SK-N-SH (cell line): ENCODE measurements at regions not wholly inside any gene's neighbourhood (a gene's known extent, or its start where the extent isn't known, plus 50 kb on each side); places are given as distances from the start of the nearest gene placed in this dataset.

Experiments used
- CTCF ChIA-PET: fragments of 300-600, 350-600 bp; formaldehyde crosslinking; extraction: SDS; loops from one replicate; lab custom pipeline; 2021; lab: Yijun Ruan, JAX
- POLR2A ChIA-PET: fragments of 350-600 bp; sonication (Branson Sonifier 250); formaldehyde crosslinking; extraction: SDS; loops from one replicate; lab custom pipeline; 2020; ENCODE audit warnings: antibody characterized with exemption, inconsistent platforms; lab: Yijun Ruan, JAX
- DNase-seq: peaks from one replicate; pipeline ENCODE4 v3.0.0; 2012
- H2AFZ ChIP-seq: fragments of 200-600 bp; sonication (generic); 2 replicates; pipeline ENCODE4 v1.8.1; 2016; ENCODE audit warnings: antibody characterized with exemption, mild to moderate bottlenecking, low read depth
- H3F3A ChIP-seq: fragments of 200-600 bp; sonication (generic); replicated peaks from 2 replicates; pipeline ENCODE3; 2016; ENCODE audit warnings: antibody characterized with exemption, mild to moderate bottlenecking; ENCODE audit not compliant: insufficient read depth
- H3K27ac ChIP-seq, 2 experiments: fragments of 200-500 bp in 1 of 2; fragments of 200-600 bp in 1 of 2; sonication (Bioruptor generic) in 1 of 2; sonication (generic), shearing (Covaris generic) in 1 of 2; 2 replicates each; pipeline versions ENCODE4 v1.5.1 to v1.6.1; 2014 to 2016; ENCODE audit warnings: low read depth in 2 of 2, inconsistent platforms in 1 of 2, low read length in 1 of 2, mild to moderate bottlenecking in 1 of 2, mixed read lengths in 1 of 2
- H3K27me3 ChIP-seq: fragments of 200-600 bp; sonication (generic), shearing (Covaris generic); 2 replicates; pipeline ENCODE4 v1.6.1; 2016; ENCODE audit warnings: mixed run types; ENCODE audit not compliant: insufficient read depth
- H3K36me3 ChIP-seq, 2 experiments: fragments of 200-500 bp in 1 of 2; fragments of 200-600 bp in 1 of 2; sonication (Bioruptor generic) in 1 of 2; sonication (generic) in 1 of 2; replicated peaks in 1 of 2; 2 replicates each; pipeline versions ENCODE3 to v1.5.1; 2014 to 2016; ENCODE audit warnings: low read length in 1 of 2, mild to moderate bottlenecking in 1 of 2; ENCODE audit not compliant: insufficient read depth in 2 of 2, control insufficient read depth in 1 of 2
- H3K4me1 ChIP-seq, 2 experiments: fragments of 200-500 bp in 1 of 2; fragments of 200-600 bp in 1 of 2; sonication (Bioruptor generic) in 1 of 2; sonication (generic), shearing (Covaris generic) in 1 of 2; 2 replicates each; pipeline versions ENCODE4 v1.5.1 to v1.6.1; 2014 to 2016; ENCODE audit warnings: low read depth in 1 of 2, low read length in 1 of 2, mixed run types in 1 of 2; ENCODE audit not compliant: insufficient read depth in 2 of 2, control insufficient read depth in 1 of 2
- H3K4me2 ChIP-seq: fragments of 200-600 bp; sonication (generic), shearing (Covaris generic); 2 replicates; pipeline ENCODE4 v1.6.1; 2017; ENCODE audit warnings: mixed run types
- H3K4me3 ChIP-seq, 2 experiments: fragments of 200-500 bp in 1 of 2; fragments of 200-600 bp in 1 of 2; sonication (Bioruptor generic) in 1 of 2; sonication (generic), shearing (Covaris generic) in 1 of 2; 2 replicates each; pipeline versions ENCODE4 v1.5.1 to v1.8.1; 2014 to 2016; ENCODE audit warnings: low read depth in 2 of 2, inconsistent platforms in 1 of 2, low read length in 1 of 2, mild to moderate bottlenecking in 1 of 2, mixed read lengths in 1 of 2, moderate library complexity in 1 of 2
- H3K79me2 ChIP-seq: fragments of 200-600 bp; sonication (generic); 2 replicates; pipeline ENCODE4 v1.8.1; 2017; ENCODE audit warnings: mild to moderate bottlenecking; ENCODE audit not compliant: insufficient read depth
- H3K9ac ChIP-seq: fragments of 200-600 bp; sonication (generic); 2 replicates; pipeline ENCODE4 v1.6.1; 2017; ENCODE audit warnings: mixed run types
- H3K9me2 ChIP-seq: fragments of 200-600 bp; sonication (generic); 2 replicates; pipeline ENCODE4 v1.6.1; 2017; ENCODE audit warnings: mixed run types
- H3K9me3 ChIP-seq: fragments of 200-600 bp; sonication (generic); 2 replicates; pipeline ENCODE4 v1.6.1; 2017; ENCODE audit warnings: mixed run types, mild to moderate bottlenecking, moderate library complexity
- H4K20me1 ChIP-seq: fragments of 200-600 bp; sonication (generic); 2 replicates; pipeline ENCODE4 v1.6.1; 2017; ENCODE audit warnings: mild to moderate bottlenecking, mixed run types; ENCODE audit not compliant: insufficient read depth
- CTCF ChIP-seq: fragments of 200-600 bp; sonication (generic); IDR thresholded peaks from 2 replicates; pipeline ENCODE4 v1.6.1; 2017; ENCODE audit warnings: antibody characterized with exemption, mild to moderate bottlenecking, moderate library complexity
- EP300 ChIP-seq, 2 experiments: IDR thresholded peaks; 2 replicates each; pipeline versions ENCODE4 v1.4.0 to v1.6.1; 2012; ENCODE audit warnings: borderline replicate concordance in 1 of 2, low read depth in 1 of 2, low read length in 1 of 2
- FOSL2 ChIP-seq: IDR thresholded peaks from 2 replicates; pipeline ENCODE4 v1.4.0; 2012; ENCODE audit warnings: low read depth, mild to moderate bottlenecking, moderate library complexity, borderline replicate concordance
- FOXJ3 ChIP-seq: sonication (generic); formaldehyde crosslinking; IDR thresholded peaks from 2 replicates; pipeline ENCODE4 v1.5.1; 2020; ENCODE audit warnings: mild to moderate bottlenecking, missing genetic modification reagents
- FOXM1 ChIP-seq: IDR thresholded peaks from 2 replicates; pipeline ENCODE4 v1.4.0; 2012; ENCODE audit warnings: low read depth, mild to moderate bottlenecking
- GATA2 ChIP-seq: sonication (generic); formaldehyde crosslinking; IDR thresholded peaks from 2 replicates; pipeline ENCODE4 v1.5.0; 2020; ENCODE audit warnings: mild to moderate bottlenecking, missing genetic modification reagents
- JUND ChIP-seq: IDR thresholded peaks from 2 replicates; pipeline ENCODE4 v1.4.0; 2012
- MEF2A ChIP-seq: IDR thresholded peaks from 2 replicates; pipeline ENCODE4 v1.4.0; 2012; ENCODE audit warnings: low read depth, borderline replicate concordance
- MXI1 ChIP-seq: IDR thresholded peaks from 2 replicates; pipeline ENCODE4 v1.6.1; 2012; ENCODE audit warnings: mild to moderate bottlenecking, low read depth, low read length, improper control_type of control experiment
- NFIC ChIP-seq: IDR thresholded peaks from 2 replicates; pipeline ENCODE4 v1.4.0; 2012; ENCODE audit warnings: borderline replicate concordance
- NRF1 ChIP-seq: IDR thresholded peaks from 2 replicates; pipeline ENCODE4 v1.6.1; 2012; ENCODE audit warnings: low read depth, mild to moderate bottlenecking, low read length
- PBX3 ChIP-seq: IDR thresholded peaks from 2 replicates; pipeline ENCODE4; 2012
- RAD21 ChIP-seq: IDR thresholded peaks from 2 replicates; pipeline ENCODE4 v1.6.1; 2012; ENCODE audit warnings: mild to moderate bottlenecking, low read length
- RCOR1 ChIP-seq: fragments of 150-350 bp; IDR thresholded peaks from 2 replicates; pipeline ENCODE4 v1.6.1; 2017; ENCODE audit warnings: antibody characterized with exemption, low read length
- RXRA ChIP-seq: IDR thresholded peaks from 2 replicates; pipeline ENCODE4 v1.4.0; 2012; ENCODE audit warnings: low read depth, mild to moderate bottlenecking, borderline replicate concordance
- SIN3A ChIP-seq: IDR thresholded peaks from 2 replicates; pipeline ENCODE4 v1.6.1; 2012; ENCODE audit warnings: low read depth, mild to moderate bottlenecking, low read length, moderate library complexity, borderline replicate concordance
- TCF12 ChIP-seq: IDR thresholded peaks from 2 replicates; pipeline ENCODE4 v1.4.0; 2012
- TEAD4 ChIP-seq: IDR thresholded peaks from 2 replicates; pipeline ENCODE4 v1.4.0; 2012; ENCODE audit warnings: mild to moderate bottlenecking, borderline replicate concordance; ENCODE audit not compliant: insufficient read depth
- USF1 ChIP-seq: IDR thresholded peaks from 2 replicates; pipeline ENCODE4 v1.4.0; 2012; ENCODE audit warnings: low read depth, borderline replicate concordance
- ZBTB33 ChIP-seq: IDR thresholded peaks from 2 replicates; pipeline ENCODE4 v1.4.0; 2012; ENCODE audit warnings: low read depth, borderline replicate concordance
- WGBS: methylation state at CpG from one replicate; pipeline ENCODE4 v1.1.6; 2017; ENCODE audit warnings: low lambda C conversion rate; 5-methylcytosine and 5-hydroxymethylcytosine counted together

GRCh38 chr22:22820626-22821025 is 67.0 kb upstream of the IGLL5 start:
- Histone ChIP-seq H3K4me2 (no peak overlapping the region), H3K9me2 (no peaks in the 10 kb centered on the region), H4K20me1 (no peaks in the 10 kb centered on the region), H3K27ac (no peak overlapping the region), H3K4me3 (no peak overlapping the region), H3K9ac (no peak overlapping the region), H2AFZ (no peak overlapping the region), H3K9me3 (no peaks in the 10 kb centered on the region), H3K4me1 (no peaks in the 10 kb centered on the region), H3K36me3 (no peaks in the 10 kb centered on the region), H3K27me3 (no peaks in the 10 kb centered on the region), H3K79me2 (no peaks in the 10 kb centered on the region), H3F3A (no peaks in the 10 kb centered on the region)
- DNase-seq: no peak
- no peak for TF ChIP-seq TEAD4
- TF ChIP-seq FOSL2: no peak
- no peak for TF ChIP-seq RCOR1
- no peak for TF ChIP-seq EP300 (IDR thresholded peaks at IDR 0.05; ENCODE audit: borderline replicate concordance in 1 of 2, low read depth in 1 of 2, low read length in 1 of 2)
- no peak for TF ChIP-seq USF1
- TF ChIP-seq JUND: no peak
- TF ChIP-seq GATA2: no peak
- TF ChIP-seq ZBTB33: no peak
- no peak for TF ChIP-seq PBX3
- TF ChIP-seq MEF2A: no peak
- TF ChIP-seq NFIC: no peak
- no peak for TF ChIP-seq SIN3A
- no peak for TF ChIP-seq RAD21
- CTCF ChIA-PET: interaction anchor here (1.0 kb wide), 1 partner anchor 57 kb away, joined by 3 read pairs; no protein-coding TSS in a partner anchor
- 26% methylated on average over 2 of the region's 2 CpGs for WGBS
- POLR2A ChIA-PET: no interaction called here

- Histone ChIP-seq H3F3A (no peaks in the 10 kb centered on the region), H3K9me3 (no peaks in the 10 kb centered on the region), H4K20me1 (no peaks in the 10 kb centered on the region), H3K79me2 (no peaks in the 10 kb centered on the region), H3K27ac (no peak overlapping the region), H3K4me3 (no peak overlapping the region), H3K9ac (no peak overlapping the region), H3K4me2 (no peak overlapping the region), H3K36me3 (no peaks in the 10 kb centered on the region), H2AFZ (no peak overlapping the region), H3K9me2 (no peaks in the 10 kb centered on the region), H3K4me1 (no peaks in the 10 kb centered on the region), H3K27me3 (no peaks in the 10 kb centered on the region)
- no peak for DNase-seq
- ChIA-PET CTCF (no interaction called here), POLR2A (no interaction called here)
- 39% methylated on average over 2 of the region's 2 CpGs for WGBS
- TF ChIP-seq FOXJ3 (CRISPR knock-in tag): no peak
- no peak for TF ChIP-seq RCOR1
- no peak for TF ChIP-seq MEF2A
- no peak for TF ChIP-seq EP300 (IDR thresholded peaks at IDR 0.05; ENCODE audit: borderline replicate concordance in 1 of 2, low read depth in 1 of 2, low read length in 1 of 2)
- no peak for TF ChIP-seq JUND
- TF ChIP-seq NRF1: no peak
- no peak for TF ChIP-seq RXRA
- no peak for TF ChIP-seq RAD21
- no peak for TF ChIP-seq TEAD4
- TF ChIP-seq FOXM1: no peak
- TF ChIP-seq MXI1: no peak
- no peak for TF ChIP-seq CTCF
- TF ChIP-seq TCF12: no peak
- no peak for TF ChIP-seq FOSL2
Measured at GRCh38 chr22:22821340-22821739, 66.3 kb upstream of the IGLL5 start.
